Uterus (tissue), 2 donors: ENCODE measurements at regions not wholly inside any gene's neighbourhood (a gene's known extent, or its start where the extent isn't known, plus 50 kb on each side); places are given as distances from the start of the nearest gene placed in this dataset.
A peak's percentile ranks its signal among the peaks of the same experiment; 100 is the strongest.

ENCODE experiments used
- CTCF ChIP-seq, 4 experiments: fragments of 200-600 bp in 2 of 4; fragments of 450-650 bp in 2 of 4; sonication (generic) in 2 of 4; IDR thresholded peaks; one replicate each; pipeline ENCODE4 v1.5.1; 2016 to 2019; ENCODE audit warnings: antibody characterized with exemption in 4 of 4, mild to moderate bottlenecking in 2 of 4, moderate library complexity in 1 of 4
- POLR2A ChIP-seq, 2 donors: fragments of 450-650 bp; IDR thresholded peaks; one replicate each; pipeline ENCODE4 v1.6.1; 2016; ENCODE audit warnings: antibody characterized with exemption in 2 of 2, mild to moderate bottlenecking in 1 of 2, moderate library complexity in 1 of 2

GRCh38 chr6:132962936-132963868, 148.8 kb downstream of the RPS12 start:
- TF ChIP-seq CTCF (IDR thresholded peaks at IDR 0.05): peak; percentile 43 to 69 (median 46)
- TF ChIP-seq POLR2A (IDR thresholded peaks at IDR 0.05): no peak
